ENCODE measurements at regions not wholly inside any gene's neighbourhood (a gene's known extent, or its start where the extent isn't known, plus 50 kb on each side); places are given as distances from the start of the nearest gene placed in this dataset.
"Not testable (repeated sequence)": the region's sequence is repeated elsewhere in the genome, so short reads cannot be mapped to it uniquely, and the experiment has no call there.

- DNase-seq: not testable (repeated sequence)
Observed at GRCh38 chr12:33017029-33017428, 120.5 kb upstream of the PKP2 start.

- no peak for DNase-seq
Observed at GRCh38 chr12:33012226-33012625, 115.6 kb upstream of the PKP2 start.

- no peak for DNase-seq
Observed at GRCh38 chr12:33006106-33006505, 109.5 kb upstream of the PKP2 start.

- DNase-seq: no peak
Observed at GRCh38 chr12:33000016-33000415, 103.4 kb upstream of the PKP2 start.

GRCh38 chr12:32997471-32997870, 100.9 kb upstream of the PKP2 start:
- no peak for DNase-seq

- no peak for DNase-seq
Observed at GRCh38 chr12:32995623-32996022, 99.0 kb upstream of the PKP2 start.

GRCh38 chr12:32993404-32993803, 96.8 kb upstream of the PKP2 start:
- no peak for DNase-seq

- DNase-seq: no peak
Observed at GRCh38 chr12:32989705-32990104, 93.1 kb upstream of the PKP2 start.

- DNase-seq: no peak
Observed at GRCh38 chr12:32988982-32989381, 92.4 kb upstream of the PKP2 start.

- DNase-seq: no peak
Observed at GRCh38 chr12:32987512-32987911, 90.9 kb upstream of the PKP2 start.

GRCh38 chr12:32983968-32984367, 87.4 kb upstream of the PKP2 start:
- DNase-seq: no peak

- no peak for DNase-seq
Observed at GRCh38 chr12:32983332-32983731, 86.8 kb upstream of the PKP2 start.

- no peak for DNase-seq
Observed at GRCh38 chr12:32981139-32981538, 84.6 kb upstream of the PKP2 start.

GRCh38 chr12:32975122-32975521, 78.5 kb upstream of the PKP2 start:
- DNase-seq: no peak

GRCh38 chr12:32970465-32971110, 74.0 kb upstream of the PKP2 start:
- DNase-seq: no peak

- no peak for DNase-seq
Observed at GRCh38 chr12:32964981-32965585, 68.5 kb upstream of the PKP2 start.

GRCh38 chr12:32956418-32956817, 59.8 kb upstream of the PKP2 start:
- not testable (repeated sequence) for DNase-seq

- no peak for DNase-seq
Observed at GRCh38 chr12:32952681-32953080, 56.1 kb upstream of the PKP2 start.

GRCh38 chr12:32949815-32950214, 53.2 kb upstream of the PKP2 start:
- no peak for DNase-seq

GRCh38 chr12:32947206-32948067, 50.9 kb upstream of the PKP2 start:
- peak; percentile 0 to 2 for DNase-seq

- no peak for DNase-seq
Observed at GRCh38 chr12:32946504-32947131, 50.0 kb upstream of the PKP2 start.

Measured in AML-193 (cell line).